HL-60 (cell line): ENCODE measurements at regions not wholly inside any gene's neighbourhood (a gene's known extent, or its start where the extent isn't known, plus 50 kb on each side); places are given as distances from the start of the nearest gene placed in this dataset.

Source experiments
- DNase-seq, 2 experiments: peaks; one replicate each; pipeline ENCODE4 v3.0.0-alpha.2; 2010 to 2020; ENCODE audit warnings: low read depth in 1 of 2, low spot score in 1 of 2
- H3K27ac ChIP-seq: fragments of 250-450 bp; sonication (Bioruptor Pico); replicated peaks from 2 replicates; pipeline ENCODE4 v1.5.1; 2020; ENCODE audit warnings: mild to moderate bottlenecking, moderate library complexity
- H3K27me3 ChIP-seq: fragments of 250-450 bp; sonication (Bioruptor Pico); 2 replicates; pipeline ENCODE4 v1.5.1; 2021; ENCODE audit warnings: mild to moderate bottlenecking, moderate library complexity; ENCODE audit not compliant: insufficient read depth, poor library complexity, severe bottlenecking
- H3K4me3 ChIP-seq: replicated peaks from 2 replicates; pipeline ENCODE4 v1.5.1; 2011; ENCODE audit warnings: mild to moderate bottlenecking, control low read depth, low read length; ENCODE audit not compliant: insufficient read depth
- CTCF ChIP-seq: IDR thresholded peaks from one replicate; pipeline ENCODE4 v1.5.1; 2011; ENCODE audit warnings: low read length, control low read depth, inconsistent platforms; ENCODE audit not compliant: insufficient read depth
- GABPA ChIP-seq: IDR thresholded peaks from 2 replicates; pipeline ENCODE4 v1.6.1; 2012; ENCODE audit warnings: low read depth
- POLR2AphosphoS5 ChIP-seq: IDR thresholded peaks from 2 replicates; pipeline ENCODE4 v1.6.1; 2012; ENCODE audit warnings: low read depth
- REST ChIP-seq: IDR thresholded peaks from 2 replicates; pipeline ENCODE4 v1.6.1; 2012; ENCODE audit warnings: low read depth; ENCODE audit not compliant: insufficient replicate concordance
- SPI1 ChIP-seq: IDR thresholded peaks from 2 replicates; pipeline ENCODE4 v1.6.1; 2012; ENCODE audit warnings: low read depth, mild to moderate bottlenecking, borderline replicate concordance

DNA sequence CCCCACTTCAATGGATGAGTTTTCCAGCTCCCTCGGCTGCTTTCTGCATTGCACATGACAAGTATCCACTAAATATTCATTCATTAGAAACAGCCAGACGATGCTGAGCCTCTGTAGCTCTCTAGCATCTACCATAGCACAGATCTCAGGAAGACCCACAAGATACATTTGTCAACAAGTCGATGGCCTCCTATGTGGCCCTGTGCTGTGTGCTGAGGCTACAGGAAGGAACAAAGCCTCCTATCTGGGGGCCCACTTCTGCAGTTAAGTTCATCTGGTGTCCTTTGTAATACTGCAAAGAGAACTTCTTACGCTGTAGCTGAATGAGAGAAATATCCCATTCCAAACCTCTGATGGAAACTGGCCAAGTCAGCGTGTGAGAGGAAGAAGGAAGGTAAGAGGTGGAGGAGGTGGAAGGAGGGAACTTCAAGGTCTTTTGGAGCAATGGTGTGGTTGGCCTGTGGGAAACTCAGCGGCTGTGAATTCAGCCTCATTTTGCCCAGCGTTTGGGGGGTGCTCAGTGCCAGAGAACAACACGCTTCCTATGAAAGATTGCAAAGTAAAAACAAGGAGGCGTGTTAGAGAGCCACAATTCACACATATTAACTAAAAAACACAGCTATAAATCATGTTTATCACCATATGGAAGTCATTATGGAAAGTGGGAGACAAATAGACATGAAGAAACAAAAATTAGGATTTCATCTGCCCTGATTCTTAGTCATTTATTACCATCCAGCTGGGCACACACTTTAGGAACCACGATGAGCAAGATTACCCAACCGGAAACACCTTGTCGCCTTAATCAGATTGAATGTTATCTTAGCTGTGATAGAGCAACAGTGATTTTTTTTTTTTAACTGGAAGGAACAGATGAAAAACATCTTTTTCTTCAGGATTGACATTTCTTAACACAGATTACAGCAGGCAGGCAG is 62.2 kb upstream of the USP6NL start:
- no peak overlapping the region for H3K27ac ChIP-seq
- H3K4me3 ChIP-seq, result no peak overlapping the region
- TF ChIP-seq GABPA (no peak), POLR2AphosphoS5 (peak; percentile 39; the same call in 1 of the 2 replicates)
- no peaks in the 10 kb centered on the region for H3K27me3 ChIP-seq
- DNase-seq, result peak in 1 of 2 experiments; percentile 12

DNA sequence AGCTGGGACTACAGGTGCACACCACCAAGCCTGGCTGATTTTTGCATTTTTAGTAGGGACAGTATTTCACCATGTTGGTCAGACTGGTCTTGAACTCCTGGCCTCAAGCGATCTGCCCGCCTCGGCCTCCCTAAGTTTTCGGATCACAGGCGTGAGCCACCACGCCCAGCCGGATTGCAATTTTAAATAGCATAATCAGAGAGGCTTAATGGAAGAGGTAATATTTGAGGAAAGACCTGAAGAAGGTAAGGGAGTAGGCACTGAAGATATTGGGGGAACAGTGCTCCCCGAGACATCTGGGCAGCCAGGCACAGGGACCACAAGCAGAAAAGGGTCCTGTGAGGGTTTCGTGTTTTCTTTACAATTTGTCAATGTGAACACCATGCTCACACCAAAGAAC is 61.4 kb upstream of the USP6NL start:
- Histone ChIP-seq H3K4me3 (no peak overlapping the region), H3K27ac (no peak overlapping the region), H3K27me3 (no peaks in the 10 kb centered on the region)
- TF ChIP-seq GABPA (no peak), SPI1 (no peak), CTCF (no peak), REST (no peak), POLR2AphosphoS5 (no peak)
- no peak for DNase-seq

- Histone ChIP-seq H3K4me3 (no peak overlapping the region), H3K27me3 (no peaks in the 10 kb centered on the region), H3K27ac (no peak overlapping the region)
- TF ChIP-seq REST, result no peak
- TF ChIP-seq GABPA, result no peak
- TF ChIP-seq POLR2AphosphoS5, result no peak
- no peak for DNase-seq
Observed at GRCh38 chr10:11670381-11670780, 58.9 kb upstream of the USP6NL start.

DNA sequence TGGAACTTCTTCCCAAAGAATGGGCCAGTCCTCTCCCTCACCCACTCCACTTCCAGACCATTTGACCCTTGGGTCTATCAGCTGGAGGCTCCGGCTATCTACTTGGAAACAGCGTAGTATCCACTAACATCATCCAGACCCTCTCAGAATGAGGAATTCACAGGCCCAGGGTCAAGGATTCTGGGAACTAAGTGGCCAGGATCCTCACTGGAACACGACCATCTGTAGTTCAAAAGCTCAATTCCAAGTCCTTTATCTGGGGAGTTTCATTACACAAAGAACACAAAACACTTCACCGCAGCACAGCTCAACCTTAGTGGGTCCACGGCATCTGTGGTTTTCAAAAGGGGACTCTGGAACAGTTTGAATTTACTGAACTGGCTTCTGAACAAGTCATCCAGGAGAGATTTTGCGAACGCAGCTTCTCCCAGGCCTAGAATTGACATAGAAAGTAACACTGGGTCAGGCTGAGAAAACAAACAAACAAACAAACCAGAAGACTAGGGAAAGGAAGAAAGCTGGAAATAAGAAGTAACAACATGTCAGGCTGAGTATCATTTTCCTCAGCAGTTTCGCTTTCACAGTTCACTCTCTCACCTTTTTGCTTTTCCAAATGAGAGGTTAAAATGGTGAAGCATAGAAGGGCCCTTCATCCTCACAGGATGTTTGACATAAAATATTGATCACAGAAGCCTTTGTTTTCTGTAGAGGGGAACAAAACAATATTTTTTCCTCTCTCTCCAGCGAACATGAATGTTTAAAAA is 57.6 kb upstream of the USP6NL start:
- Histone ChIP-seq H3K4me3 (no peak overlapping the region), H3K27ac (no peak overlapping the region), H3K27me3 (no peaks in the 10 kb centered on the region)
- DNase-seq, result no peak
- no peak for TF ChIP-seq POLR2AphosphoS5
- no peak for TF ChIP-seq GABPA
- no peak for TF ChIP-seq CTCF
- TF ChIP-seq REST, result no peak
- no peak for TF ChIP-seq SPI1
